GM21447 (cell line): ENCODE measurements at regions not wholly inside any gene's neighbourhood (a gene's known extent, or its start where the extent isn't known, plus 50 kb on each side); places are given as distances from the start of the nearest gene placed in this dataset.
A peak's percentile ranks its signal among the peaks of the same experiment; 100 is the strongest.
"Not testable (repeated sequence)": the region's sequence is repeated elsewhere in the genome, so short reads cannot be mapped to it uniquely, and the experiment has no call there.

Experiments
- ATAC-seq: cut with Tn5 transposase; IDR thresholded peaks from one replicate; pipeline ENCODE4 v1.9.1; 2021; ENCODE audit not compliant: unreplicated experiment

GRCh38 chrX:101823236-101823635 is 108.6 kb downstream of the ZMAT1 start:
- no peak for ATAC-seq

GRCh38 chrX:101817739-101818138 is 114.1 kb downstream of the ZMAT1 start:
- not testable (repeated sequence) for ATAC-seq

GRCh38 chrX:101813200-101813599 is 118.6 kb downstream of the ZMAT1 start:
- ATAC-seq: no peak

GRCh38 chrX:101803451-101803850 is 128.4 kb downstream of the ZMAT1 start:
- ATAC-seq: no peak

- peak; percentile 99 for ATAC-seq
Observed at GRCh38 chrX:101799387-101799786, 132.4 kb downstream of the ZMAT1 start.

- no peak for ATAC-seq
Observed at GRCh38 chrX:101787934-101788333, 128.3 kb upstream of the ARMCX2 start.

- no peak for ATAC-seq
Observed at GRCh38 chrX:101785142-101785541, 125.5 kb upstream of the ARMCX2 start.

- ATAC-seq: not testable (repeated sequence)
Observed at GRCh38 chrX:101780421-101780820, 120.8 kb upstream of the ARMCX2 start.

GRCh38 chrX:101774340-101774739 is 114.7 kb upstream of the ARMCX2 start:
- ATAC-seq: peak; percentile 100

- no peak for ATAC-seq
Observed at GRCh38 chrX:101764538-101764937, 104.9 kb upstream of the ARMCX2 start.

GRCh38 chrX:101759000-101759399 is 99.3 kb upstream of the ARMCX2 start:
- peak; percentile 87 for ATAC-seq

GRCh38 chrX:101750744-101751143 is 91.1 kb upstream of the ARMCX2 start:
- no peak for ATAC-seq

- no peak for ATAC-seq
Observed at GRCh38 chrX:101749436-101749835, 89.8 kb upstream of the ARMCX2 start.

GRCh38 chrX:101745046-101745445 is 85.4 kb upstream of the ARMCX2 start:
- no peak for ATAC-seq

GRCh38 chrX:101744085-101744484 is 84.4 kb upstream of the ARMCX2 start:
- no peak for ATAC-seq

- ATAC-seq: no peak
Observed at GRCh38 chrX:101740642-101741041, 81.0 kb upstream of the ARMCX2 start.

- not testable (repeated sequence) for ATAC-seq
Observed at GRCh38 chrX:101738867-101739266, 79.2 kb upstream of the ARMCX2 start.

- ATAC-seq: not testable (repeated sequence)
Observed at GRCh38 chrX:101738411-101738810, 78.8 kb upstream of the ARMCX2 start.

GRCh38 chrX:101736651-101737050 is 77.0 kb upstream of the ARMCX2 start:
- ATAC-seq: no peak

- ATAC-seq: no peak
Observed at GRCh38 chrX:101732870-101733269, 73.2 kb upstream of the ARMCX2 start.

- no peak for ATAC-seq
Observed at GRCh38 chrX:101729986-101730385, 70.3 kb upstream of the ARMCX2 start.
